ENCODE measurements at regions not wholly inside any gene's neighbourhood (a gene's known extent, or its start where the extent isn't known, plus 50 kb on each side); places are given as distances from the start of the nearest gene placed in this dataset.

- TF ChIP-seq, protein P1, sequence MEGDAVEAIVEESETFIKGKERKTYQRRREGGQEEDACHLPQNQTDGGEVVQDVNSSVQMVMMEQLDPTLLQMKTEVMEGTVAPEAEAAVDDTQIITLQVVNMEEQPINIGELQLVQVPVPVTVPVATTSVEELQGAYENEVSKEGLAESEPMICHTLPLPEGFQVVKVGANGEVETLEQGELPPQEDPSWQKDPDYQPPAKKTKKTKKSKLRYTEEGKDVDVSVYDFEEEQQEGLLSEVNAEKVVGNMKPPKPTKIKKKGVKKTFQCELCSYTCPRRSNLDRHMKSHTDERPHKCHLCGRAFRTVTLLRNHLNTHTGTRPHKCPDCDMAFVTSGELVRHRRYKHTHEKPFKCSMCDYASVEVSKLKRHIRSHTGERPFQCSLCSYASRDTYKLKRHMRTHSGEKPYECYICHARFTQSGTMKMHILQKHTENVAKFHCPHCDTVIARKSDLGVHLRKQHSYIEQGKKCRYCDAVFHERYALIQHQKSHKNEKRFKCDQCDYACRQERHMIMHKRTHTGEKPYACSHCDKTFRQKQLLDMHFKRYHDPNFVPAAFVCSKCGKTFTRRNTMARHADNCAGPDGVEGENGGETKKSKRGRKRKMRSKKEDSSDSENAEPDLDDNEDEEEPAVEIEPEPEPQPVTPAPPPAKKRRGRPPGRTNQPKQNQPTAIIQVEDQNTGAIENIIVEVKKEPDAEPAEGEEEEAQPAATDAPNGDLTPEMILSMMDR (IDR thresholded peaks at IDR 0.05; ENCODE audit: low read depth, low read length) = no peak
- TF ChIP-seq EZH2phosphoT487 (IDR thresholded peaks at IDR 0.05; ENCODE audit: low read depth) = no peak
These were observed 201.3 kb upstream of the DSEL start for GRCh38 chr18:67717800-67718199.

All from OCI-LY3 (cell line).